Keratinocyte (primary cell): ENCODE measurements at regions not wholly inside any gene's neighbourhood (a gene's known extent, or its start where the extent isn't known, plus 50 kb on each side); places are given as distances from the start of the nearest gene placed in this dataset.

Source experiments
- DNase-seq: peaks from one replicate; pipeline ENCODE4 v3.0.0-alpha.2; 2011; ENCODE audit warnings: low read depth, missing footprints, low spot score
- FAIRE-seq: peaks from 2 replicates; lab custom pipeline; 2011; peaks lifted over from hg19 to GRCh38; lab: Jason Lieb, UNC
- H2AFZ ChIP-seq: 2 replicates; pipeline ENCODE4 v1.6.0; 2012; ENCODE audit warnings: low read length, control low read depth, inconsistent platforms; ENCODE audit not compliant: control insufficient read depth
- H3K27ac ChIP-seq: 2 replicates; pipeline ENCODE4 v1.5.1; 2011; ENCODE audit warnings: low read length; ENCODE audit not compliant: control insufficient read depth, insufficient read depth
- H3K27me3 ChIP-seq: 3 replicates; pipeline ENCODE4 v1.6.0; 2011; ENCODE audit warnings: low read length; ENCODE audit not compliant: control insufficient read depth, insufficient read depth; ENCODE audit errors: extremely low read depth
- H3K36me3 ChIP-seq, 2 experiments: 2 replicates in 1 of 2; 3 replicates in 1 of 2; pipeline ENCODE4 v1.5.1; 2011; ENCODE audit warnings: low read length in 2 of 2, mild to moderate bottlenecking in 1 of 2; ENCODE audit not compliant: control insufficient read depth in 2 of 2, insufficient read depth in 2 of 2; ENCODE audit errors: extremely low read depth in 1 of 2
- H3K4me1 ChIP-seq: 3 replicates; pipeline ENCODE4 v1.5.1; 2011; ENCODE audit warnings: low read length; ENCODE audit not compliant: control insufficient read depth, insufficient read depth; ENCODE audit errors: extremely low read depth
- H3K4me2 ChIP-seq: 3 replicates; pipeline ENCODE4 v1.6.0; 2011; ENCODE audit warnings: low read depth, low read length; ENCODE audit not compliant: control insufficient read depth, insufficient read depth; ENCODE audit errors: extremely low read depth
- H3K4me3 ChIP-seq, 3 experiments: fragments of 200-600 bp in 1 of 3; sonication (generic) in 1 of 3; 2 replicates in 2 of 3; 3 replicates in 1 of 3; pipeline ENCODE4 v1.5.1; 2011 to 2016; ENCODE audit warnings: low read length in 3 of 3, mild to moderate bottlenecking in 3 of 3, control low read depth in 2 of 3, inconsistent platforms in 1 of 3, low read depth in 1 of 3, mixed read lengths in 1 of 3, mixed run types in 1 of 3, moderate library complexity in 1 of 3; ENCODE audit not compliant: control insufficient read depth in 2 of 3, insufficient read depth in 2 of 3; ENCODE audit errors: extremely low read depth in 1 of 3
- H3K79me2 ChIP-seq: 2 replicates; pipeline ENCODE4 v1.6.0; 2012; ENCODE audit warnings: low read length; ENCODE audit not compliant: control insufficient read depth, insufficient read depth
- H3K9ac ChIP-seq: 3 replicates; pipeline ENCODE4 v1.6.0; 2011; ENCODE audit warnings: low read length; ENCODE audit not compliant: control insufficient read depth, insufficient read depth; ENCODE audit errors: extremely low read depth
- H3K9me1 ChIP-seq: 3 replicates; pipeline ENCODE4 v1.6.0; 2011; ENCODE audit warnings: low read length; ENCODE audit not compliant: control insufficient read depth, insufficient read depth; ENCODE audit errors: extremely low read depth
- H3K9me3 ChIP-seq: 2 replicates; pipeline ENCODE4 v1.5.1; 2012; ENCODE audit warnings: low read depth, low read length; ENCODE audit not compliant: control insufficient read depth
- H4K20me1 ChIP-seq: 3 replicates; pipeline ENCODE4 v1.6.0; 2011; ENCODE audit warnings: low read length; ENCODE audit not compliant: control insufficient read depth, insufficient read depth; ENCODE audit errors: extremely low read depth
- EZH2 ChIP-seq: IDR thresholded peaks from one replicate; pipeline ENCODE4 v1.6.1; 2012; ENCODE audit warnings: inconsistent platforms, mild to moderate bottlenecking, low read length, moderate library complexity
- dilution Hi-C: fragments of 300-500 bp; cut with MboI; formaldehyde crosslinking; loops from one replicate; pipeline ENCODE4 v1.7.0; 2020; ENCODE audit warnings: low sequenced_read_pairs; ENCODE audit not compliant: extremely low pct_ligation_motif_present
- TF ChIP-seq, protein P1 (sequence below), 3 experiments: IDR thresholded peaks in 1 of 3; conservative IDR thresholded peaks in 1 of 3; optimal IDR thresholded peaks in 1 of 3; 2 replicates in 2 of 3; 3 replicates in 1 of 3; pipeline versions ENCODE3 to v1.5.1; 2011; ENCODE audit warnings: low read length in 3 of 3, mild to moderate bottlenecking in 3 of 3, moderate library complexity in 2 of 3, control low read depth in 1 of 3, inconsistent platforms in 1 of 3; ENCODE audit not compliant: insufficient read depth in 2 of 3; ENCODE audit errors: extremely low read depth in 1 of 3

DNA sequence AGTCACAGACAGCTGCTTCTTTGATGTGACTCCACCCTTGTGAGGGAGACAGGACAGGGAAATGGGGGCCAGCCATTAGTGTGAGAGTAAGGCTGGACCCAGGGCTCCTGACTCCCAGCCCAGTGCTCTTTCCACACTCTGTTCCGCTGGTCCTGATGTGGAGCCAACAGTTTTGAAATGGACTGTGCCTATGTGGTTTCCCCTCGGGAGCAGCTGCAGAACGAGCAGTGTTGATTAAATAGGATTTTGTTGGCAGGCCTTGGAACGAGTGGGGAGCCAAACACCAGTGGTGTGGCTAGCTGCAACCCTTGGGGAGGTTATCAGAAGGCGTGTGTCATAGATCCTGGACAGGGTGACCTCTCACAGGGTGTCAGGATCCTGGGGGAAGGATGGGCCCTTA is 66.5 kb upstream of the AMPD3 start:
- FAIRE-seq (no peak), DNase-seq (no peak)
- Histone ChIP-seq H3K4me3 (no peak overlapping the region), H3K9ac (no peak overlapping the region), H3K9me1 (no peaks in the 10 kb centered on the region), H3K27me3 (peaks cover 16% of the 10 kb centered on the region), H4K20me1 (no peaks in the 10 kb centered on the region), H3K4me2 (no peak overlapping the region), H3K4me1 (peaks cover 4% of the 10 kb centered on the region), H3K79me2 (no peaks in the 10 kb centered on the region), H2AFZ (no peak overlapping the region), H3K9me3 (no peaks in the 10 kb centered on the region), H3K36me3 (no peaks in the 10 kb centered on the region), H3K27ac (no peak overlapping the region)
- dilution Hi-C loops: no loop called here
- TF ChIP-seq, protein P1, sequence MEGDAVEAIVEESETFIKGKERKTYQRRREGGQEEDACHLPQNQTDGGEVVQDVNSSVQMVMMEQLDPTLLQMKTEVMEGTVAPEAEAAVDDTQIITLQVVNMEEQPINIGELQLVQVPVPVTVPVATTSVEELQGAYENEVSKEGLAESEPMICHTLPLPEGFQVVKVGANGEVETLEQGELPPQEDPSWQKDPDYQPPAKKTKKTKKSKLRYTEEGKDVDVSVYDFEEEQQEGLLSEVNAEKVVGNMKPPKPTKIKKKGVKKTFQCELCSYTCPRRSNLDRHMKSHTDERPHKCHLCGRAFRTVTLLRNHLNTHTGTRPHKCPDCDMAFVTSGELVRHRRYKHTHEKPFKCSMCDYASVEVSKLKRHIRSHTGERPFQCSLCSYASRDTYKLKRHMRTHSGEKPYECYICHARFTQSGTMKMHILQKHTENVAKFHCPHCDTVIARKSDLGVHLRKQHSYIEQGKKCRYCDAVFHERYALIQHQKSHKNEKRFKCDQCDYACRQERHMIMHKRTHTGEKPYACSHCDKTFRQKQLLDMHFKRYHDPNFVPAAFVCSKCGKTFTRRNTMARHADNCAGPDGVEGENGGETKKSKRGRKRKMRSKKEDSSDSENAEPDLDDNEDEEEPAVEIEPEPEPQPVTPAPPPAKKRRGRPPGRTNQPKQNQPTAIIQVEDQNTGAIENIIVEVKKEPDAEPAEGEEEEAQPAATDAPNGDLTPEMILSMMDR (optimal IDR thresholded peaks at IDR 0.05 in 1 of 3, IDR thresholded peaks at IDR 0.05 in 1 of 3, conservative IDR thresholded peaks at IDR 0.05 in 1 of 3; ENCODE audit: extremely low read depth in 1 of 3, insufficient read depth in 2 of 3, low read length in 3 of 3): no peak
- TF ChIP-seq EZH2: no peak

DNA sequence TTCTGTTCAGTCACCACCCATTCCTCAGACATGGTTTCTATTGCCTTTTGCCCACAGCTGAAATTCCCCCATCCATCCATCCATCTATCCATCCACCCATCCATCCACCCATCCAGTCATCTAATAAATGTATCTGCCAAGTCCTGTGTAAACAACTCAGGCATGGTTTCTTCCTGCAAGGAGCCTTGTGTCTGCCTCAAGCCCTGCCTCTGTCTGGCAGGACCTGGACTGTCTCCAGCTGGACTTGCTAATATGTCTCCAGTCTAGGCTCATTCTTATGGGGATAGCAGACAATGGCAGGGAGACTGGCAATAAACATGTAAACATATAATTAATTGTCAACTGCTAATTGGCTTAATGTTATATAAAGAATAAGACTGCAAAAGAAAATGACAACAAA is 64.7 kb upstream of the AMPD3 start:
- Histone ChIP-seq H3K36me3 (no peaks in the 10 kb centered on the region), H3K9ac (no peak overlapping the region), H3K4me2 (no peak overlapping the region), H4K20me1 (no peaks in the 10 kb centered on the region), H3K4me1 (peaks cover 11% of the 10 kb centered on the region), H3K27me3 (peaks cover 16% of the 10 kb centered on the region), H3K27ac (no peak overlapping the region), H2AFZ (no peak overlapping the region), H3K9me1 (no peaks in the 10 kb centered on the region), H3K4me3 (no peak overlapping the region), H3K9me3 (no peaks in the 10 kb centered on the region), H3K79me2 (no peaks in the 10 kb centered on the region)
- DNase-seq (no peak), FAIRE-seq (no peak)
- dilution Hi-C loops: no loop called here
- no peak for TF ChIP-seq EZH2
- TF ChIP-seq, protein P1 (optimal IDR thresholded peaks at IDR 0.05 in 1 of 3, IDR thresholded peaks at IDR 0.05 in 1 of 3, conservative IDR thresholded peaks at IDR 0.05 in 1 of 3; ENCODE audit: extremely low read depth in 1 of 3, insufficient read depth in 2 of 3, low read length in 3 of 3): no peak
